ENCODE measurements at regions not wholly inside any gene's neighbourhood (a gene's known extent, or its start where the extent isn't known, plus 50 kb on each side); places are given as distances from the start of the nearest gene placed in this dataset.
A peak's percentile ranks its signal among the peaks of the same experiment; 100 is the strongest.

DNA sequence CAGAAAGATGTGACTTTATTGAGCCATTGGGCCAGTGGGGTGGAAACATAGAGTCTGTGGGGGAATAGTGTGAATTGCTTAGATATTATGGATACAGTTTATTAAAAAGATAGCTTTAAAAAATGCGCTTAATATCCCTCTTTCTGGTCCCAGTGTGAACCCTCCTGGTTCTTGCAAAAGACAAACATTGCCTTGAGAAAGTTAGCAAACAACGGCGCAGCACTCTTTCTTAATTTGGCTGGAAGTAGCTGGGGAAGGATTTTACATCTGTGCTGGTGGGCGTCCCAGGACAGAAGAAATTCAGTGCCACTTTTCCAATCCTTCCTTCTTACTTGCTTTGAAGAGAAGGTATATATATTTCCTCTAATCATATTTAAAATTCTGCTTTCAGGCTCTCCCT lies 191.4 kb upstream of the ZFP64 start:
- no peak overlapping the region for H3K4me3 Mint-ChIP-seq
- ATAC-seq (no peak), DNase-seq (no peak)
- no peaks in the 10 kb centered on the region for H3K27me3 Mint-ChIP-seq
- H3K9me3 Mint-ChIP-seq: peaks cover 0 to 7% of the 10 kb centered on the region in 2 donors
- no peak overlapping the region for H3K27ac Mint-ChIP-seq
- peaks cover 13% of the 10 kb centered on the region for H3K4me1 Mint-ChIP-seq

DNA sequence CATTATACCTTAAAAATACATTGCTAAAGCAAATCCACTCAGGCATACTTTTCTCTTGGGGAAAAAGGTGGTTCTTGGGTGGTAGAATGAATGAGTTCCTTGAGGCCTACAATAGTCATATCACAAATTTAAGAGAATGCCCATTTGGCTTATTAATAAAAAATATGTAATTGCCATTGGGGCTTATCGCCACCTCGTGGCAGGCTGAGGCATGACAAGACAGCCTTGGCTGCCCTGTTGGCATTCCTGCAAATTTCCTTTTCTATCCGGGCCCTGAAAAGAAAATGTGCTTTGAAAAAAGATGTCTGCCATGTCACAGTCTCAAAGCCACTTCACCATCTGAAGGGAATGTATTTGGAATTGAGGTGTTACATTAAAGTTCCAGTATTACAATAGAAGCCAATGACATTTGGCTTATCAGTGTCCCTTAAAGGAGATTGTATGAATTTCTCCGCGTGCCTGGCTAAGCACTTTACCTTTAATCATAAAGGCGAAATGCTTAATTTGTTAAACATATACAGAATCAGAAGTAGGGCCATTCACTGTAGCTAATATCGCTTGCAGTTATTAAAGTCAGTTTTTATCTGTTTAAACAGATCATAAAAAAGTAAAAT lies 188.3 kb upstream of the ZFP64 start:
- ATAC-seq (no peak), DNase-seq (peak in 1 of 2 donors; percentile 18)
- Mint-ChIP-seq H3K4me1 (peaks cover 13% of the 10 kb centered on the region), H3K9me3 (peaks cover 0 to 19% of the 10 kb centered on the region in 2 donors), H3K4me3 (no peak overlapping the region), H3K27ac (no peak overlapping the region), H3K27me3 (no peaks in the 10 kb centered on the region)

DNA sequence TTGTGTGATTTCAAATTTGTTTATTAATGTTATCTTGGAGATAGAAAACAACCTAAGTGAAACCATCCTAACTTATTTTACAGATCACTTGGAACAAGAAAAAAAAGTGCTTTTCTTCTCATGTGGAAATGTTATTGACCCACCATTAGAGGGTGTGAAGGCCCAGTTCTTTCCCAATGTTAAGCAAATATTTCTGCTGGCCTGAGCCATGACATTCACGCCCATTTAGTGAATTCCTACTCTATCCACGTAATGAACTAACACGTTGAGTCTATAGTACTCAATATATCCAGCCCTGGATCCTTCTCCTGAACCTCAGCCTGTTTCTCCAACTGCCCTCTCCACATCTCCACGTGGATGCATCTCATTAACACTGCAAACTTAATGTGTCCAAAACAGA lies 180.6 kb upstream of the ZFP64 start:
- ATAC-seq (no peak), DNase-seq (no peak)
- Mint-ChIP-seq H3K4me1 (no peaks in the 10 kb centered on the region), H3K4me3 (no peak overlapping the region), H3K9me3 (peaks cover 0 to 4% of the 10 kb centered on the region in 2 donors), H3K27me3 (no peaks in the 10 kb centered on the region), H3K27ac (no peak overlapping the region)

DNA sequence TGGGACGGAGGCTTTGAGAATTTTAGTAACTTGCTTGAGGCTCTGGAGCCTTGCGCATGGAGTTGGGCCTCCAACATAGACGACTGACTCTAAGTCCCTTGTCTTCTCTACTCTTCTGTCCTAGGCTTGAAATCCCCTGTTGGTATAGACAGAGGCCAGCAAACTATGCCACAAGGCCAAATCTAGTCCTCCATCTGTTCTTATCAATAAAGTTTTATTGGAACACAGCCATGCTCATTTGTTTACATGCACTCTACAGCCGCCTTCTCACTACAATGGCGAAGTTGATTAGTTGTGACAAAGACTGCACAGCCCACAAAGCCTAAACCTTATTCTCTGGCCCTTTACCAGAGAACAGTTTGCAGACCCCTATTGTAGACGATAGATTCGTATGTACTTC lies 174.1 kb upstream of the ZFP64 start:
- Mint-ChIP-seq H3K4me3 (no peak overlapping the region), H3K27ac (no peak overlapping the region), H3K9me3 (no peaks in the 10 kb centered on the region), H3K27me3 (no peaks in the 10 kb centered on the region), H3K4me1 (peaks cover 15% of the 10 kb centered on the region)
- ATAC-seq (no peak), DNase-seq (no peak)

DNA sequence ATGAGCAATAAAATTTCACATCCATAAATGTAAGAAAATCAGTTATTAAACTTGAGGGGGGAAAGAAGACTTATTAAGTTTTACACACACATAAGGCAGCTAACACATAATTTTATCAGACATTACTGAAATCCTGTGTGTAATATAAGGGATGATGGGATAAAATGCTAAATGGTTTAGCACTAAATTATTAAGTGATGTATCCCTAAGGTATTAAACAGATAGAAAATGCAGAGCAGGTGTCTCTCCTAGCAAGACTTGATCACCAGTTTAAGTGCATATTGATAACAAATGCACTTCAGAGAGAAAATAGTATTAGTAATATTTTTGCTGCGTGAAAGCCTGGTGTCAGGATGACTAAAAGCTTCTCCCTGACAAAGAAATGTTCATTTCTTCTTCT lies 172.8 kb upstream of the ZFP64 start:
- H3K27ac Mint-ChIP-seq: no peak overlapping the region
- no peak overlapping the region for H3K4me3 Mint-ChIP-seq
- H3K27me3 Mint-ChIP-seq: no peaks in the 10 kb centered on the region
- H3K4me1 Mint-ChIP-seq: peaks cover 15% of the 10 kb centered on the region
- no peaks in the 10 kb centered on the region for H3K9me3 Mint-ChIP-seq
- no peak for DNase-seq
- ATAC-seq: no peak

DNA sequence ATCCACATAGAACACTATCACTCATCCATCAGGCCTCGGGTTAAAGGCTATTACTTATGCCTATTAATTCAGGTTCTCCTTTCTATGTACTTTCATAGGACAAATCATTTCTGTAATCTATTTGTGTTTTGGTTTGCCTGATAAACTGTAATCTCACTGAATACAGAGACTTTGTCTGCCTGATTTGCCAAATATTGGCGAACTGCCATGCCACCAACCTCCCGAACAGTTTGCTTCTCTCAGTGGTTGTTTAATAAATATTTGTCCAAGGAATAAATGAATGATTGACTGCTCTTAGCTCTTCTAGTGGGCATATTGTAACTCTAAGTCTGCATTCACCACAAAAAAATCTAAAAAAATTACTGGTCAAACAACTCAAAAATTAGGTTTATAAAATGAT lies 170.1 kb upstream of the ZFP64 start:
- DNase-seq (no peak), ATAC-seq (no peak)
- Mint-ChIP-seq H3K27me3 (no peaks in the 10 kb centered on the region), H3K9me3 (no peaks in the 10 kb centered on the region), H3K4me1 (peaks cover 15% of the 10 kb centered on the region), H3K4me3 (no peak overlapping the region), H3K27ac (no peak overlapping the region)

DNA sequence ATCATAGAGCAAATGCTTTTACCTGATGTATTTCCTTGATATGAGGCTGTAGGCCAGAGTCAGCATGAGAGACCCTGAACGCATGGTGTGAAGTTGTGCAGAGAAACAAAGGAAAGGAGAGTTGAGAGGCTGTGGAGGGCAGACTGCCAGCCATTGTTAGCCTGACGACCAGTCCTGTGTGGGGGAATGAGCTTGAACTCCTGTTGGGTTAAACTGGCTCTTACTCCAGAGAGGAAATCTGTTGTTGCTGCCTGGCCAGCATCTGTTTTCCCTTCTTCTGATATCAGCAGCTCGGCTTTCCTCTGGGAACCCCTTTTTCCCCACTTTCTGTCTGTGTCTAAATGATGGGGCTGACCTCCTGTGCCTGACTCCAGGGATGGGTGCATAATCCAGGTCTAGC lies 158.2 kb upstream of the ZFP64 start:
- no peak for ATAC-seq
- Mint-ChIP-seq H3K27me3 (no peaks in the 10 kb centered on the region), H3K4me1 (no peaks in the 10 kb centered on the region), H3K4me3 (no peak overlapping the region), H3K9me3 (no peaks in the 10 kb centered on the region), H3K27ac (peak overlapping the region in 1 of 2 donors; percentile 74)
- DNase-seq: no peak

DNA sequence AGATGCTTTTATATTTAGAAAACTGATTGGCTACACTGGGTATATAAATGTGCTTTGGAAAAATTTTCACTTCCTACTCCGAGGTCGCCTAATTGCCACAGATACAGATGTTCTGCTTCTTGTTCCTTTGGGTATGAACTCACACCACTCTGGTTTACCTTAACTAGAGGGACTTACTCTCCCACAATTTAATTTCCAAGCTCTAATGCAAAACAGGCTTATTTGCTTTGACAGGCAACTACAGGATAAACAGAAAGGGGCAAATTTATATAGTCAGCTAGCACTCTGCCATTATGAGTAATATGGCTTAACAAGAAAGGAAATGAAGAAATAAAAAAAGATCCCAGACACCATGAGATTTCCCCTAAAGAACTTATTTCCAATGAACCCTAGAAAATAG lies 156.9 kb upstream of the ZFP64 start:
- no peak overlapping the region for H3K4me3 Mint-ChIP-seq
- H3K27me3 Mint-ChIP-seq: no peaks in the 10 kb centered on the region
- H3K27ac Mint-ChIP-seq: no peak overlapping the region
- no peaks in the 10 kb centered on the region for H3K9me3 Mint-ChIP-seq
- no peak for ATAC-seq
- H3K4me1 Mint-ChIP-seq: no peaks in the 10 kb centered on the region
- DNase-seq: no peak

DNA sequence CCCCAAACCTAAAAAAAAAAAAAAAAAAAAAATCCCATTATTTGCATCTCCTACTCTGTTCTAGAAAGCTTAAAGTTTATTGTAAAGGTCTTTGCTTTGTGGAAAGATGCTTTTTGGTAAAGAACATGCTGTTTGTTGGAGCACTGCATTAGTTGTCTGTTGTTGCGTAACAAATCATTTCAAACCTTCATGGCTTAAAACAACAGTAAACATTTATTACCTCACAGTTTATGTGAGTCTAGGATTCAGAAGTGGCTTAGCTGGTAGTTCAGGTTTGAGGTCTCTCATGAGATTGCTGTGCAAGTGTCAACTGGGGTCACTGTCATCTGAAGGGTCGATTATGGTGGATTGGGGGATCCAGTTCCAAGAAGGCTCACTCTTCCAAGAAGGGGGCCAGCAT lies 155.2 kb upstream of the ZFP64 start:
- no peak overlapping the region for H3K27ac Mint-ChIP-seq
- no peak overlapping the region for H3K4me3 Mint-ChIP-seq
- no peaks in the 10 kb centered on the region for H3K4me1 Mint-ChIP-seq
- no peaks in the 10 kb centered on the region for H3K27me3 Mint-ChIP-seq
- ATAC-seq: no peak
- H3K9me3 Mint-ChIP-seq: no peaks in the 10 kb centered on the region
- DNase-seq: no peak

DNA sequence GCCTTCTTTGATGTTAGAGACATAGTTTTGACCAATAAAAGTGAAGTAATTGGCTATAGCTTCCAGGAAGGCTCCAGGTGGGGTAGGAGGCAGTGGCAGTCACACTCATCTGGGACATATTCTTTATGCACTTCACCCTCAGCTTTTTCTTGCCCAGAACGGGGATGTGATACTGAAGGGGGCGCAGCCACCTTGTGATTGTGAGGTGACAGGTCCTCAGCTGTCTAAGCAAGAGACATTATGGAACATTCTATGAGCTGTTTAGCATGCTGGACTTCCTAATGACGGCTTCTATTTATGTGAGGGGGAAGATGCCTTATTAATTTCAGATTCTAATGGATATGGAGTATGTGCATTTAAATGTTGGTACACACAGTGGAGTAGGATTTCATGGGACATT lies 151.3 kb upstream of the ZFP64 start:
- ATAC-seq (no peak), DNase-seq (no peak)
- Mint-ChIP-seq H3K9me3 (no peaks in the 10 kb centered on the region), H3K27me3 (no peaks in the 10 kb centered on the region), H3K4me1 (no peaks in the 10 kb centered on the region), H3K27ac (no peak overlapping the region), H3K4me3 (no peak overlapping the region)

DNA sequence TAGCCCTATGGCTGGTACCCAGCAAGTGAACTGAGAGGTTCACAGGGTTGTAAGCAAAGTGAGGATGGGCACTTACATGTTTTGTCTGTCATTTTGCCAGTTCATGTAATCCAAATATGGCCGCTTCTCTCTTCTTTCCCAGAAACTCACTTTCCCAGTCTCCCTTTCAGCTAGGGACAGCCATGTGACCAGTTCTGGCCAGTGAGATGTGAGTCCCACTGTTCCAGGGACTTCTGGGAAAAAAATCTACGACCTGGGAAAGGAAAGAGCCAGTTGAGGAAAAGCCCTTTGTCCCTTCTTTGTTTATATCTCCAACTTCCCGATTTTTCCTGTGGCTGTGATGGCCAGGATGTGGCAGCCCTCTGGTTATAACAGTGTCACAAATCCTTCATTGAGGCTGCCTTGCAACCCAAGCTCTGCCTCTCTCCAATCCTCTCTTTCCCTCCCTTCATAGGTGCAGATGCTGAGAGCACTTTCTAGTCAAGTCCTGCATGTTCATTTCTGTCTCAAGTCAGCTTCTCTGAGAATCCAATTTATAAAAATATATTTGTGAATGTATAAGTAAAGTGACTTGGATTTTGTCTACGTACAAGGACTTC lies 148.6 kb upstream of the ZFP64 start:
- peaks cover 0 to 2% of the 10 kb centered on the region in 2 donors for H3K9me3 Mint-ChIP-seq
- no peak for ATAC-seq
- H3K27ac Mint-ChIP-seq: peak overlapping the region in 1 of 2 donors; percentile 68

DNA sequence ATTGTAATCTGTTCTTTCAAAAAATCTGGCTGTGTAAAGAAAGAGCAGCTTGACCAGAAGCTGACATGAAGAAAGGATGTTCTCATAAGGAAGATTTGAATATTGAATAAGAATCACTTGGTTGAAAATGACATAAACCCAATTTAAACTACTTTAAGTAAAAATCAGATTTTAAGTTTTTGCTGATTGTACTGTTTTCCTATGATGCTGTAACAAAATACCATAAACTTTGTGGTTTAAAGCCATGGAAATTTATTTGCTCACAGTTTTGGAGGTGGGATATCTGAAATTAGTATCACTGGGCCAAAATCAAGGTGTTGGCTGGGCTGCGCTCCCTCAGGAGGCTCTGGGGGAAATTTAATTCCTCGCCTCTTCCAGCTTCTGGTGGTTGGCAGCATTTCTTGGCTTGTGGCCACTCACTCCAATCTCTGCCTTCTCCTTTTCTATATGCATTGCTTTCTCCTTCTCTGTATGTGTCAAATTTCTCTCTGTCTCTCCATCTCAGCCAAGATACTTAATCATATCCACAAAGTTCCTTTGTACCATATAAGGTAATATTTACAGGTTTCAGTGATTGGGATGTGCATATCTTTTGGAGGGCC lies 141.2 kb upstream of the ZFP64 start:
- Mint-ChIP-seq H3K27me3 (no peaks in the 10 kb centered on the region), H3K27ac (no peak overlapping the region), H3K9me3 (peaks cover 12 to 16% of the 10 kb centered on the region in 2 donors), H3K4me1 (no peaks in the 10 kb centered on the region), H3K4me3 (no peak overlapping the region)
- ATAC-seq (no peak), DNase-seq (no peak)

More for the DNA sequence above, 148.6 kb upstream of the ZFP64 start:
- no peak for DNase-seq
- H3K27me3 Mint-ChIP-seq: no peaks in the 10 kb centered on the region
- no peaks in the 10 kb centered on the region for H3K4me1 Mint-ChIP-seq
- no peak overlapping the region for H3K4me3 Mint-ChIP-seq

DNA sequence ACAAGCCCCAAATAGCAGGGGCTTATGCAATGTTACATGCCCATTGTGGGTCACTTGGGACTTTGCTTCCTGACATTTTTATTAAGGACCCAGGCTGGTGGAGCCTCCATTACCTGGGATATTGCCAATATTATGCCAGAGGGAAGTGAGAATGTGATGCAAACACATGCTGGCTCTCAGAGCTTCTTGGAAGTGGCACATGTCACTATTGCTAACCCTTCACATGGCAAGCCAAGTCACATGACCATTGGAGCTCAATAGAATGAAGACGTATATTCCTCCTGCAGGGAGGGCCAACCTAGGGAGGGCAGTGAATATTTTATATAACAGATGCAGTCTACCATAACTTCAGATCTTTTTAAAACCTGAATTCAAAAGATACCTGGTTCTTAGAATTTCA lies 140.7 kb upstream of the ZFP64 start:
- Mint-ChIP-seq H3K9me3 (peaks cover 12 to 16% of the 10 kb centered on the region in 2 donors), H3K4me1 (no peaks in the 10 kb centered on the region), H3K4me3 (no peak overlapping the region), H3K27me3 (no peaks in the 10 kb centered on the region), H3K27ac (no peak overlapping the region)
- DNase-seq (no peak), ATAC-seq (no peak)

DNA sequence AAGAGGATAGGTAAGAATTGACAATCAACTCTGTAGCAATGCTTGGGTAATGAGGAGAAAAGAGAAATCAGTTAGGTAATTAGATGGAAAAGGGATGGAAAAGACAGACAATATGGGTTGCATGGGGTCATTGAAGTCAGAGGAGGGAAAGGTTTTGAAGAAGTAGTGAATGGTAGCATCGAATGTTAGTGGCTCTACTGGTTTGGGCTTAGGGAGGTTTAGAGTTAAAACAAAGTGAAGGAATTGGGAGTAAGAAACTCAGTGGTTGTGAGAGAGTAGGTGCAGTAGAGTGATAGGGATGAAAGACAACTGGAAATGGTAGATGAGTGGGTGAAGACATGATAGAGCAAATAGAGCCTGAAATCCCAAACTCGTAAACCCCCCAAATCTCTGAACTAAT lies 140.1 kb upstream of the ZFP64 start:
- Mint-ChIP-seq H3K27ac (no peak overlapping the region), H3K4me3 (no peak overlapping the region), H3K27me3 (no peaks in the 10 kb centered on the region)

DNA sequence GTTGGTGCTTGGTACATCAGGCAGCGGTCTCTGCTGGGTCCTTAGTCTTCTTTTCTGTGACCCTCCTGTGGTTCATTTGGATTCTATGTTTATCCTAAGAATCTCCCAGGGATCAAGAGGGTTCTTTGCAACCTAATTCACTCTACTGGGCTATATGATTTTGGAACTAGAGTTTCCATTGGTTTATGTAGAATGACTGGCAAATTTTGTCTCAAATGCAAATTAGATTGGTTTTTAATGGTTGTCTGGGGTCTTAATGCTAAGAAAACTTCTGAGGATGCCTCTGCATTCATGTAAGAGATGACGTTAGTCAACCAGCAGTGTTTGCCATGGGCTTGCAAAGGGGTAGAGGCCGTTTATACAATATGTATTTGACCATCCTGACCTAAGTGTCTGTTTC lies 129.8 kb upstream of the ZFP64 start:
- DNase-seq (no peak), ATAC-seq (no peak)
- Mint-ChIP-seq H3K4me1 (peaks cover 5% of the 10 kb centered on the region), H3K27me3 (no peaks in the 10 kb centered on the region), H3K4me3 (no peak overlapping the region), H3K9me3 (no peaks in the 10 kb centered on the region), H3K27ac (no peak overlapping the region)

More for the DNA sequence above, 140.1 kb upstream of the ZFP64 start:
- no peaks in the 10 kb centered on the region for H3K4me1 Mint-ChIP-seq
- H3K9me3 Mint-ChIP-seq: peaks cover 12 to 16% of the 10 kb centered on the region in 2 donors
- no peak for DNase-seq
- ATAC-seq: no peak

DNA sequence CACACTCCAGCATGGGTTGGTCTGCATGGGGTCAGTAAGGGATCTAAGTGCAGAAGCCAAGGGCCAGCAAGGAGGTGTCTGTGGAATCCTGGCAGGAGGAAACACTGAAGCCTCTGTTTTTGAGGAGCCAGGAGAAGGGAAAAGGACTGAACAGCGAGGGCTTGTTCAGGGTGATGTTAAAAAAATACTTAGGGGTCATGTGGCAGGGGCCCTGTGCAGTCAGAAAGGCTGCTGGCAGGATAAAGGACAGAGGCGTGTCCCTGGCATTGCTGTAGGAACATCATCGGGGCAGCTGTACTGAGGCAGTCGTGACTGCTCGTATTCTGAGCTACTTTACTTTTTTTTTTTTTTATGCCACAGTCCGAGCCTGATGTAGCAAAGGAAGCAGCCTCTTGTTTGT lies 127.1 kb upstream of the ZFP64 start:
- no peaks in the 10 kb centered on the region for H3K9me3 Mint-ChIP-seq
- no peak overlapping the region for H3K27ac Mint-ChIP-seq
- no peak overlapping the region for H3K4me3 Mint-ChIP-seq
- H3K4me1 Mint-ChIP-seq: peaks cover 13% of the 10 kb centered on the region
- no peaks in the 10 kb centered on the region for H3K27me3 Mint-ChIP-seq
- DNase-seq (no peak), ATAC-seq (no peak)
